Activated CD4-positive, alpha-beta T cell treated with anti-CD3 and anti-CD28 coated beads for 1 hour (primary cell): ENCODE measurements at regions not wholly inside any gene's neighbourhood (a gene's known extent, or its start where the extent isn't known, plus 50 kb on each side); places are given as distances from the start of the nearest gene placed in this dataset.

Experiments used
- DNase-seq: peaks from one replicate; pipeline ENCODE4 v3.0.0-alpha.2; 2020

GRCh38 chr13:76160961-76161925, 525.1 kb downstream of the LMO7 start:
- DNase-seq: no peak

GRCh38 chr13:76160506-76160905, 524.4 kb downstream of the LMO7 start:
- no peak for DNase-seq

DNA sequence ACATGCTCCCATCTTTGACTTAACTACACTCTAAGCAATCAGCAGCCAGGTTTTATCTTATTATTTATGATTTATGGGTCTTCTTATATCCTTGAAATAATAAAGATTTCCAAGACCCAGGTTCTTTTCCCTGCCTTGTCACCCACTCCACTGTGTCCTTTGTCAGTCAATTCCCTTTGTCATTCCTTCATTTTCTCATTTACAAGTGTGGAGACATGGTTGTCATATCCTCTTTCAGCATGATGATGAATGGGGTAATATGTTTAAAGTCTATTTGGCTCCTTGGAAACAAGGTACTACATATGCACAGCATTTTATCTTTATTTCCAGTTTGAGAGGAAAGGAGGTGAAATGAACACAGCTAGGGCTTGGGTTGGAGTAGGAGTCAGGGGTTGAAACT, 521.8 kb downstream of the LMO7 start:
- DNase-seq: no peak

GRCh38 chr13:76153239-76153638, 517.1 kb downstream of the LMO7 start:
- no peak for DNase-seq

DNA sequence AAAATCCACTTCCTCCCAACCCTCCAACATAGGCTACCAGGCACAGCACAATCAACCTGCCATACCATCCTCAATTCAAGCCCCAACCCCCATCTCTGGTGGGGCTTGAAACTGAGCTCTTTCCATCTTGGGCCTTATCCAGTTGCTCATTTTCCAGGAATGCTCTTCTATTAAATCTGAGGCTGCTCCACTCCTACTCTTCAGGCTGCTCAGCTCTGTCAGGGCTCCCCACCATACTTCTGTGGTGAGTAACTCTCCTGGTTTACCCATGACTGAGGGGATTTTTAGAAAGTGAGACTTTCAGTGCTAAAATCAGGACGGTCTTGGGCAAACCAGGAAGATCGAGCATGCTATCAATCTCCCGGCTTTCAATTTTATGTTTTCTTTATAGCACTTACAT, 512.8 kb downstream of the LMO7 start:
- no peak for DNase-seq

- no peak for DNase-seq
These were observed 512.2 kb downstream of the LMO7 start for GRCh38 chr13:76148374-76148773.

- no peak for DNase-seq
These were observed 496.4 kb downstream of the LMO7 start for GRCh38 chr13:76132532-76132931.

DNA sequence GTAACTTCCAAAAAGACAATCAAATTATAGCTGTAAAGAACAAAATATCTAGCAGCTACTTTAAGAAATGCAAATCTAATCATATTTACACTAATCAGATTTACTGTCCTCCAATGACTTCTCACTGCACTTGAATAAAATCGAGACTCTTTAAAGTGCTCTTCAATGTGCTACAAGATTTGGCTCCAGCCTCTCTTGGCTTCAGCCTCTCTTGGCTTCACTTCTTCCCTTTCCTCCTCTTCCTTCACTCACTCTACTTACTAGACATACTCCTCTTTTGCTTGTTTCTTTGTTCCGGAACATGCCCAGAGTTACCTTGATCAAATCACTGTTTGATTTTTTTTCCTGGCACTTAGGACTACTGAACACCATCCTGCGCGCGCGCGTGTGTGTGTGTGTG, 495.4 kb downstream of the LMO7 start:
- DNase-seq: no peak

GRCh38 chr13:76129305-76130000, 493.3 kb downstream of the LMO7 start:
- DNase-seq: no peak

- no peak for DNase-seq
These were observed 491.8 kb downstream of the LMO7 start for GRCh38 chr13:76127922-76128321.

DNA sequence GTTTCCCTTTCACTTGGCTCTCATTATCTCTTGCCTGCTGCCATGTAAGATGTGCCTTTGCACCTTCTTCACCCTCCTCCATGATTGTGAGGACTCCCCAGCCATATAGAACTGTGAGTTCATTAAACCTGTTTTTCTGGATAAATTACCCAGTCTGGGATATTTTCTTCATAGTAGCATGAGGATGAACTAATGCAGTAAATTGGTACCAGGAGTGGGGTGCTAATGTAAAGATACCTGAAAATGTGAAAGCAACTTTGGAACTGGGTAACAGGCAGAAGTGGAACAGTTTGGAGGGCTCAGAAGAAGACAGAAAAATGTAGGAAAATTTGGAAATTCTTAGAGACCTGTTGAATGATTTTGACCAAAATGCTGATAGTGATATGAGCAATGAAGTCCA, 487.4 kb downstream of the LMO7 start:
- no peak for DNase-seq

DNA sequence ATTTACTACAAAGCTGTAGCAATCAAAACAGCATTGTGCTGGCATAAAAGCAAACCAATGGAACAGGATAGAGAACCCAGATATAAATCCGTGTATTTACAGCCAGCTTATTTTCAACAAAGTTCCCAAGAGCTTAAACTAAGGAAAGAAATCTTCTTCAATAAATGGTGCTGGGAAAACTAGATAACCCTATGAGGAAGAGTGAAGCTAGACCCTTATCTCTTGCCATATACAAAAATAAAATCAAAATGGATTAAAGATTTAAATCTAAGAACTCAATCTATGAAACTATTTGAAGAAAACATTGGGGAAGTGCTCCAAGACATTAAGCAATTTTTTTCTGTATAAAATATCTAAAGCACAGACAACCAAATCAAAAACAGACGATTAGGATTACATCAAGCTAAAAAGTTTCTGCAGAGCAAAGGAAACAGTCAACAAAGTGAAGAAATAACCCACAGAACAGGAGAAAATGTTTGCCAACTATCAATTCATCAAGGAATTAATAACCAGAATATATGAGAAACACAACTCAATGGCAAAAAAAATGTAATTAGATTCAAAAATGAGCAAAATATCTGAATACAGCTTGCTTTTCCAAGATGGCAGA, 480.7 kb downstream of the LMO7 start:
- no peak for DNase-seq

- no peak for DNase-seq
These were observed 470.6 kb downstream of the LMO7 start for GRCh38 chr13:76106763-76107162.

GRCh38 chr13:76094645-76095044, 458.5 kb downstream of the LMO7 start:
- DNase-seq: no peak

GRCh38 chr13:76091076-76091475, 454.9 kb downstream of the LMO7 start:
- DNase-seq: no peak

GRCh38 chr13:76086729-76087128, 450.6 kb downstream of the LMO7 start:
- DNase-seq: no peak

GRCh38 chr13:76067850-76068249, 431.7 kb downstream of the LMO7 start:
- DNase-seq: no peak

DNA sequence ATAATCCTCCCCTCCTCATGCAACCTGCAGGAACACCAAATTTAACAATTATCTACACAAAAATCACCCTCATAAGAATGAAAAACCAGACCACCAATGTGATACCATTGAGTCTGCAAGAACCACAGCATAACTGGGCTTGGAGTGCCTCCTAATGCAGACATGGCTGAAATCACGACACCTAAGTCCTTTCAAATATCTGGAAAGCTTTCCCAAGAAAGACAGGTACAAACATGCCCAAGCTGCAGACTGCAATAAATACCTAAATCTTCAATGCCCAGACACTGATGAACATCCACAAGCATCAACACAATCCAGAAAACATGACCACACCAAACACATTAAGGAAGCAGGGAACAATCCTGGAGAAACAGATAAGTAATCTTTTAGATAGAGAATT, 417.1 kb downstream of the LMO7 start:
- DNase-seq: no peak

DNA sequence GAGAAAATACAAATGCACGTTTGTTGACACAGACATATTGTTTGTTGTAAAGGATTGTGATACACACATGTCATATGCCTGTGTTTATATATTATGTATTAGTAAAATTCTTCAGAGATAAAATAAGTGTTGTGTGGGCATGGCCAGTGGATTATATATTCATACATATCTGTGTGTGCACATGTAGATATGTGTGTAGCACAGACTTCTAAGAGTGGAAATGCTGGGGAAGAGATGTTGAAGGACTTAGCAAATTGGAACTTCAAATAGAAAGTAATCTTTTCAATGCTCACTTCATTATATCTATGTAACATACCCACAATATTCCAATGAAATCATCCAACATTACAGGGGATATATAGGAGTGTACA, 413.2 kb downstream of the LMO7 start:
- no peak for DNase-seq

DNA sequence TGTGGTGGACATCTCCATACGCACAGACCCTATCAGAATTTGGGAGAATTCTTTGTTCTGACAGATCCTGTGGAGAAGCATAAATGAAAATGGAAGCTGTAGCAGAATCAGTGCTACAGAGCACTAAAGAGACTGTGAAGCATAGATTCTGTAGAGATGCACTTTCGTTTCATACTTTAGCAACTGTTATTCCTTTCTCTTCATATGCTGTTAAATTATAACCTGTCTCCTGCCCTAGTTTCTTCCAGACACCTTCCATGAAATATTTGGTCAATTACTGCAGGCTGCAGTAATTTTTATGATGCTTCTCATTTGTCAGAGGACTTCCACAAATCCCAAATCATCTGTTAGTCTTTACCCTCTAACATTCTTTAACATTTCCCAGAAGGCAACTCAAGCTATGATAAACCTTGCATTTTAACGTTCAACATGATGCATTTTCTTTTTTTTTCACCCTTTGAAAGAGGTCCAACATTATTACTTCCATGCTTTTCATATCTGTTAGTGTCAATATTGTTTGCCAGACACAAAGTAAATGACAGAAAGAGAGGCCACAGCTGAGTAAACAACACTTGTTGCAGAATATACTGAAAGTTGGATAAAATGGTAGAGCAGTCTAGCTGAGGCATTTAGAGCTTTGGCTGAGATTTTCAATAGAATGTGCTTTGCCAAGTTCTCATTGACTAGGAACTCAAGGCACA, 412.7 kb downstream of the LMO7 start:
- no peak for DNase-seq

- DNase-seq: no peak
These were observed 412.0 kb downstream of the LMO7 start for GRCh38 chr13:76048131-76048530.

DNA sequence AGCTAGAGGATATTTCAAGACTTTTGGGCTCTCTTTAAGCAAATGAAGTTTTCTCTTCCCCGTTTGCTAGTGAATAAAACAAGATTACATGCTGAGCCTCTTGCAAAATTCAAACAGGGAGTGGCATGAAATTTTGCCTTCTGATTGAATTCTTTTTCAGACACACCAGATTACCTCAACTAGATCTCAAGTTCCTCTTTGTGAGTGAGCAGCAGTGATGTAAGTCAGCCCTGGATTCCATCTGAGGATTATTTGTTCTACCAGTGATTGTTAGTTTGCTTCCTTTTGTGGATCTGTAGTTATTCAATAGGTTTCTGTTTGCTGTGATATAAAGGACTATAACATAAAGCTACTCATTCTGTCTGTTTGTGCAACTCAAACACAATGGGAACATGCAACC, 407.7 kb downstream of the LMO7 start:
- DNase-seq: no peak
